CD4-positive, alpha-beta T cell treated with Interleukin-21 for 1 hour (primary cell): ENCODE measurements at regions not wholly inside any gene's neighbourhood (a gene's known extent, or its start where the extent isn't known, plus 50 kb on each side); places are given as distances from the start of the nearest gene placed in this dataset.
"Not testable (repeated sequence)": the region's sequence is repeated elsewhere in the genome, so short reads cannot be mapped to it uniquely, and the experiment has no call there.

Experiments used
- DNase-seq: peaks from one replicate; pipeline ENCODE4 v3.0.0-alpha.2; 2020

GRCh38 chr16:52234626-52235025, 312.3 kb downstream of the TOX3 start:
- no peak for DNase-seq

DNA sequence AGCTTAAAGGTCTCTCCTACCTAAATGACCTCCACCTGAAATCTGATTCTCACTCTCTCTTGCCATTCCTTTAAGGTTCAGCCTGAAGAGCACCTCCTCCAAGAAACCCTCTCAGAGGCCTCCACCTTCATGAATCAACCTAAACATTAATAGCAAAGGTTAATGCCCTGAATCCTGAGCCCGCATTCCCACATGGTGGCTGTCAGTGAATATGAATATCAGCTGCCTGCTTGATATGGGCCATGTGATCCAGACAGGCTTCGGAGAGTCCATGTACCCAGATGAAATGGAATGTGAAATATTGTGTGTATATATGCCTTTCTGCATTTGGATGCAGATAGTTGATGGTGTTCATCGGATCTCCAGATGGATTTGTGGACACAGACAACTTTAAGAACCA, 317.5 kb downstream of the TOX3 start:
- DNase-seq, result no peak

DNA sequence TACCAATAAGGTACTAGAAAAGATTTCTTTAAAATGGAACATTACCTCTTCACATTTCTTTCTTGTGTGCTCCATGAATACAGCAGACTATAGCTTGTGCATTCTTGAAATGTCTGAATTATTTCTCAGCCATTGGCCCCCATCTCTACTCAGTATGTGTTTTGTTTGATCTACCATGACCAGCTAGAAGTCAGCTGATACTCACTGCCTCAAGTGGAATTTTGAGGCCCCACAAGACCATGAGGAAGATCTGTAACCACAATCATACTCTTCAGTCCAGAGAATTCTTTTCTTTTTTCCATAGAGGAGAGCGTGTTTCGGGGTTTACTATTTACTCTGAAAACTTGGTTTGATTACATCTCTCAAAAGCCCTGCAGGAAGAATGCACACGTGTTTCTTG, 319.1 kb downstream of the TOX3 start:
- no peak for DNase-seq

DNA sequence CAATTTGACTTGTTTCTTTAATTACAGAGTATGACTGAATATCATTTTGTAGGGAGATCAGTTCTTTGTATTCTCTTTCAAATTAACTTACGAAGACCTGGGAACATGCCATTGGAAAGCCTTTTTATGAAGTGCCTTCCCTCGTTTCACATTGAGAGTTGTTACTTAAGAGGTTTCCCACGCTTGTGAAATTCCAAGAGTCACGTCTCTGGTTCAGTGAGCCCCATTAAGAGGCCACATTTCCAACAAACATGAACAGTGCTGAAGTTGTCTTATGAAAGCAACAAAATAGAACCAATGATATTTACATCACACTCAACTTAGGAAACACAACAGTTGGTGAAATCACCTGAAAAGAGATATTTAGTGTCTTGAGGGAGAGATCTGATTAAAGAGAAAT, 334.1 kb downstream of the TOX3 start:
- DNase-seq, result no peak

GRCh38 chr16:52209227-52209626, 337.7 kb downstream of the TOX3 start:
- DNase-seq, result no peak

DNA sequence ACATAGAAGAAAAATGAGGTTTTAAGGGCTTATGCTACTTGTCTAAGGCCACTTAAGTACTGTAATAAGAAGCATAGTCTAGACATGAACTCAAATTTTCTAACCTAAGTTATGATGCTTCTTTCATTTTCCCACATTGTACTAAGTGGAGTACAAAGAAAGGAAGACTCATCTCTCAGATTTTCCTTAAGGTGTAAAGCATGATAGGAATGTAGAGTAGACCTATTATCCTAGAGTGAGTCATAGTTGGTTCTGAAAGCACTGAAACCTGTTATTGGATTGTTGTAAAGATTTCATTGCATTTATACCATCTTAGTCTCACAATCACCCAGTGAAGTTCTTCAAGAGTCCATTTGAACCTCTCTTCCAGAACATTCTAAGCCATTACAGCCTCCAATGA, 343.8 kb downstream of the TOX3 start:
- no peak for DNase-seq

DNA sequence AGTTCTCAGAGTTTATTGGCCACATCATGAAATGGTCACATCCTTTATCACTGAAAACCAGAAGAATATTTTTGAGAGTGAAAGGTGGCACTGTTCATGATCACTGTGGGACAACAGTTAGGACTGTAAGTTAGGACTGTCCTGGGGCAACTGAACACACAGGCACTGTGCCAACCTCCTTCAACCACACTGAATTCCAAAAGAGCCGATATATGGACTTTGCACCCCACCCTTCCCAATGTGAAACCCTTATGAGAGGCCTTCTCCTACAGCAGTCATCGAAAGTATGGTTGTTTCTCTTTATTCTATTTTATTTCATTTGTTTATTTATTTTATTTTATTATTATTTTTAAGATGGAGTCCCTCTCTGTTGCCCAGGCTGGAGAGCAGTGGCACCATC, 353.5 kb downstream of the TOX3 start:
- no peak for DNase-seq

- DNase-seq, result peak; percentile 47
Observed at GRCh38 chr16:52191531-52192134, 355.3 kb downstream of the TOX3 start.

DNA sequence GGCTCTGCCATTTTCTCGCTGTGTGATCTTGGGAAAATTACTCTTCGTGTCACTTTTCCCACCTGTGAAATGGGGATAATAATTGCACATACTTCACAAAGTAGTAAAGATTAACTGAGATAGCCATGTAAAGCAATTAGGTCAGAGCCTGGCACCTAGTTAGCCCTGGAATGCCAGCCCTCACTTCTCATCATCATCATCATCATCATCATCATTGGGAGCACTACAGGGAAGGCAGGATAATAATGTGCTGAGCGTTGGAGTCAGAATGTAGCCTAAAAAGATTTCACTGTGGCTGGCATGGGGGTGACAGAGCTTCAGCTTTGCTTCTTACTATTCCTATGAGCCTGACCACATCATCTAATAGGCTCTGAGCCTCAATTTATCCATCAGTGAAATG, 362.6 kb downstream of the TOX3 start:
- no peak for DNase-seq

- DNase-seq, result no peak
Observed at GRCh38 chr16:52182840-52183239, 364.1 kb downstream of the TOX3 start.

GRCh38 chr16:52174168-52174567, 372.8 kb downstream of the TOX3 start:
- no peak for DNase-seq

DNA sequence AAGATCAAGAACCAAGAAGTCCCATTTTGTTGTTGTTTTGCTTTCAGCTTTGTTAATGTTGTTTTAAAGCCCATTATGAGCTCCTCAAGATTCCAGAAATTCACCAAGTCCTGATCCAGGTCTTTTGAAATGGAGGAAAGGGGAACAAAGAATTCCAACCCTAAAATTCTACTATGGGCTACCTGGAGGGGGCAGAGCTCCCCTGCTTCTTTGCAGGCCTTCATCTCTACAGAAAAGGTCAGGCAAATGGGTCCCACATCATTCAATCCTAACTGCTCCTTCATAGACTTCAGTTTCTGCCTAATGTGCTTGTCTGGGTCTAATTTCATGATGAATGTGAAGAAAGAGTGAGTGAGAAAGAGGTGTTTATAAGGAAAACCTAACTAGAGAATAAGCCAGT, 375.5 kb downstream of the TOX3 start:
- DNase-seq, result no peak

DNA sequence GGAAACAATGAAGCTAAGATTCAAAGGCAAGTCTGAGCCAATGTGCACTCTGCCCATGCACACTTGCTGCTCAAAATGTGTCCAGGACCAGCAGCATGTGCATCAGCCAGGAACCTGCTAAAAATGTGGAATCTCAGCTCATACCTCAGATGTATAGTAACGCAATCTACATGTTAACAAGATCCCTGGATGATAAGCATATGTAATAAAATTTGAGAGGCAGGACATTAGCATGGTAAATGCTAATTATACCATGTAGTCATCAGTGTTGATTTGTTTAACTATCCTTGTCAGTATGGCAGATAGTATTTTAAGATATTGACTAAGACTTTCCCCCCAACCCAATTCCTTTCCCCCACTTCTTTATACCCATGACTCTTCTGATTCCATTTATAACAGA, 379.6 kb downstream of the TOX3 start:
- DNase-seq, result no peak

DNA sequence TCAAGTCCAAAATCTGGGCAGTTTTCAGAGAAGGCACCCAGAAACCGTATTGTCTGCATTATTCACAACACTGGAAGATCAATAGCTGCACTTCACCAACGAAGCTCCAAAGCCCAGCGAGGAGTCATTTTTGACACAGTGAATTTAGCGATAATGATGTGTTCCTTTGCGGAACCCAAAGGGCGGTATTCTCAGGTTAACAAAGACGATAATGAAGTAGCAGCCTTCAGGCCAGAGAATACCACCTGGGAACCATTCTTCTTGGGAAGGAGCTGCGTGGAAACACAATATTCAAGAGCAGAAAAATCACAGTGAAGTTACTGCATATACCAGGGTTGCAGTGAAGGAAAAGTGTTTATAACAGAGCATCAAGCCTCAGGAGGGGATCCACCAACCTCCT, 381.0 kb downstream of the TOX3 start:
- DNase-seq, result no peak

DNA sequence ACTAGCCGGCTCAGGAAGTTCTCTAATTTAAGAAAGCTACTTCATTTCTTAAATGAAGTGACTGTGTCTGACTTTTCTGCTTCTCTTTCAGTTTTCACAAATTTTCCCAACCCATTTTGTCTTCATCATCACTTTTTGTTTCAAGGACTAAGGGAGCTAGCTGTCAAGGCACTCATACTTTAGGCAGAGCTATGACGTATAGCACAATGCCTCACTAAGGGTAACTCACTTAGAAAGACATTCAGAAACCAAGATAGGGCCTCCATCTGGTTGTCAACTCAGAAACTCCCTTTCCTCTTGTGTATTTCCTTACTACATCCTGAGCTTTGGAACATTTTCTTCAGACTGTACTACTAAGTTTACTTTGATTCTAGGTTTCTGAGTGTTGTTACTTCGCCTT, 397.9 kb downstream of the TOX3 start:
- no peak for DNase-seq

DNA sequence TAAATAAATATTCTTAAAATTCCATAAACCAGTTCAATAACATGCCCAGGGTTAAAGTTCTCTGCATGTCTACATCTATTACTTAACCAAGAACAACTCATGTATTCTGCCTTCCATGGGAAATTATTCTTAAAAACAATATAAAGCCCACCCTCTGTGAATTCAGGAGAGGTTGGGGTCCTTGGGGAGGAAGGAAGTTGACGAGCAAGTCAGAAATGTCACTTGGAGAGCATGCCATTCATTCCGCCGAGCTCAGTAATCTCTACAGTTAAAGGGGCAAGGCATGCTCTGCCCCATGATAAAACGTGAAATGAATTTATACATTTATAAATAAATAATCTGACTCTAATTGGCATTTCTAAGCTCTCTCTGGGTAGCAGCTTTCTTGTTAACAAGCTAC, 405.1 kb downstream of the TOX3 start:
- no peak for DNase-seq

DNA sequence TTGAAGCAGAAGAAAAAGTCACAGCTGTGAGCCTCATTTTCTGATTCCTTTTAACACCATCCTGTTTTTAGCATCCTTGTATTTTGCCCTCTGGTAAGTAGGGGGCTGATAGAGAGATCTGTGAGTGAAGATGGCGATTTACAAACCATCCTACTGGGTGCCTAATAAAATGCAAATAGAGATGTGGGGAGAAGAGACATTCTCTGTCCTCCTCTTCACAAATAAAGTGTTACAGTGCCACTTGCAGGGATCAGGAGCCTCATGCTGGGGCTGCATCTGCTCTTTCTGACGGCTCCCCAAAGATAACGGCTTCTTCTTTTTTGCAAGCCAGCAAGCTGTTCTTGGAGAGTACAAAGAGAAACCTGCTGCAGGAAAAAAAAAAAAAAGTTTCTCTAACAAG, 418.6 kb downstream of the TOX3 start:
- no peak for DNase-seq

- DNase-seq, result no peak
Observed at GRCh38 chr16:52123842-52124241, 423.1 kb downstream of the TOX3 start.

DNA sequence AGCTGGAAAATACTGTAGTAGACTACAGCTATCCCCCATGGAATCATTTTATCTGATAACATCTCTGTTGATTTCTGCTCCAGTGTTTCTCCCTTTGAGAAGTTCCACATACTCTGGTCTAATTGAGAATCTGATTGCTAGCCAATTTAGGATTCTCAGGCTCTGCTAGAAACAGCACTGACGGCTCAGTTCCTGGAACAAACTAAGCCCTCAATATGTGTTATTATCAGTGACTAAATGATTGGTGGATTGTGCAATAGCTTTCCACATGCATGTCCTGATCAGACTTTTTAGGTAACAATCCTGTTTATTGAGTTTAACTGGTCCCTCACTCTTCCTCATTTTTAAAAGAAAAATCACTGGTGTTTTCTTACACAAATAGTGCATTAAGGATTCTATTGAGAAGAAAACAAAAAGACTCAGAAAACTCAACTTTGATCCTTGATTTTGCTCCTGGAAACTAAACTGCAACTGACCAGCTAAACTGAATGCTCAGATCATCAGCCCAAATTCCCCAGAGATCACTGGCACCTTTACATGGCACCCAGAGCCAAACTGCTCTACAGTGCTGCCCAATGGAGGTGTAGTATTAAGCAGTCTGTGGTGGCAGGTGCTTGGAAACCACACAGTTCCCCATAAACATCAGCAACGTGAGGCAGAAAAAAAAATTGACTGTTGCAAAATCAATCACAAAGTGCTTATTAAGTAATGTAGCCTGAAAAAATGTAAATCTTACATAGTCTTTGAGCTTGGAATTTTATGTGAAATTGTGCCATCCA, 423.7 kb downstream of the TOX3 start:
- DNase-seq, result no peak

DNA sequence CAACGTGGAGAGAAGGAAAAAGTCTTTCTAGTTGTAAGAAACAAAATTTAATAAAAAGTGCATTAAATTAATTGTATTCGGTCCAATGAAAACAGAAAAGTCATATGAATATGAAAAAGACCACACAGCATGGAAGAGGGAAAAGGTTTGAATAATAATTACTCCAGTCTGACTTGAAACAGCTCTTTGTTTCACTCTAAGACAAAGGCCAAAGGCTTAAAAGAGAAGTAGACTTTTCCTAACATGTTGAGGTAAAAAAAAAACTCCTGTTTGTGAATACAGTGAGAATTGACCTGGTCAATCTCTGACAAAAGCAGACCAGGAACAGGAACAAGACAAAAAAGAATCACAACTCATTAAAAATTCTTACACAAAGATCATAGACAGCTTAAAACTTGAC, 429.8 kb downstream of the TOX3 start:
- no peak for DNase-seq

GRCh38 chr16:52114379-52114778, 432.6 kb downstream of the TOX3 start:
- no peak for DNase-seq

DNA sequence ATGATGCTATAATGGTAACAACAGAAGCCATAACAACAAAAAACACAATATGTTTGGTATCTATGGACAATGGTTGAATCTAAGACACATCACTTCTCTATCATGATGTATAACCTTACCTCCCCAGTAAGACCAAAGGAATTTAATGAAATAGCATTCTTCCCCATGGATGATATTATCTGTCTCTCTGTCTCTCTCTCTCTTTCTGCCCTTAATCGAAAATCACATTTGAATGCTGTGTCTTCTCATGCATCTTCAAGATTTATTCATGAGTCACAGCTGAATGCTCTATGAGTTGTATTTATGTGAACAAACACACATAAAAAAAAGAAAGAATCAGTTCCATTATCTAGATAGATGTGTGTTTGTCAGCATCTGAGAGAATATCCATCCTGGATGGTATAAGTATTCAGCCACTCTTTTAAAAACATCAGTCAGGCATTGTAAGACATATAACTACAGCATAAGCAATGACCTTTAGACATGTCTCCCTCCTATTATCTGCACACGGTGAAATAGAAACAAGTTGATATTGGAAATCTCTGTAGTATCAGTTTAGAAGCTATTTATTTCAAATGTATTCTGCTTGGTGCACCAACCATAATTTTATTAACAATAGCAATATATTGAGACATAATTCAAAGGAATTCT, 433.3 kb downstream of the TOX3 start:
- no peak for DNase-seq

DNA sequence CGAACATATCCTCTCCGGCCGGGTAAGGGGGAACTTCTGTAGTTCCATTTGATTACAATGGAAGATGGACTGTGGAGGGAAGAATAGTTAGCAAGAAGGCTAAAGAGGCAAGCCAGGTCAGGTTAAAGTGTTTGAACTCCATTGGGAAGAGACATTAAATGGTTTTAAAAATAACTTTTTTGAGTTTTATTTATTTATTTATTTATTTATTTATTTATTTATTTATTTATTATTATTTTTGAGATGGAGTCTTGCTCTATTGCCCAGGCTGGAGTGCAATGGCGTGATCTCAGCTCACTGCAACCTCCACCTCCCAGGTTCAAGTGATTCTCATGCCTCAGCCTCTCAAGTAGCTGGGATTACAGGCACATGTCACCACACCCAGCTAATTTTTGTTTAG, 441.9 kb downstream of the TOX3 start:
- not testable (repeated sequence) for DNase-seq

- DNase-seq, result no peak
Observed at GRCh38 chr16:52103791-52104190, 443.2 kb downstream of the TOX3 start.

DNA sequence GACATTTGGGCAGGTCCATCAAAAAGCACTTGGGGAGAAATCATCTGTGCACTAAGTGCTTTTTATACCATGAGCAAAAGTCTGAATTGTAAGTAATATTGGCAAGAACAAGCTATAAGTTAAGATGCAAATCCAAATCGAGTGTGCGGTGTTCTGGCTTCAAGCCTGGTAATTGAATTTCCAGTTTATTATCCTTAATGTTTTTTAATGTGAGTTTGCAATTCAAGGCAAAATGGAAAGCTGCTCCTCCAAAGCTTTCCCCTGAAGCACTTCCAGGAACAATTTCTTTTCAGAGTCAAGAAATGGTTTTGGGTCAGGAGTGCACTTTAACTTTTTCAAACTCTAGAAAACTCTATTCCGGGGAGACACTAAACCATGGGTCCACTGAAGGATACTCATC, 445.7 kb downstream of the TOX3 start:
- no peak for DNase-seq
